Neural crest cell (in vitro differentiated cells): ENCODE measurements at regions not wholly inside any gene's neighbourhood (a gene's known extent, or its start where the extent isn't known, plus 50 kb on each side); places are given as distances from the start of the nearest gene placed in this dataset.

Experiments used
- DNase-seq: peaks from one replicate; pipeline ENCODE4 v3.0.0; 2021; ENCODE audit warnings: low read depth, mixed read lengths, low spot score
- H3K27ac Mint-ChIP-seq: one replicate; pipeline ENCODE4 v1.8.0; 2021; ENCODE audit warnings: mild to moderate bottlenecking, mixed read lengths; ENCODE audit not compliant: unreplicated experiment
- H3K27me3 Mint-ChIP-seq: 2 replicates; pipeline ENCODE4 v1.8.0; 2021; ENCODE audit warnings: low read depth, mild to moderate bottlenecking, mixed read lengths
- H3K36me3 Mint-ChIP-seq: 2 replicates; pipeline ENCODE4 v1.8.0; 2021; ENCODE audit warnings: low read depth, mild to moderate bottlenecking, mixed read lengths
- H3K4me1 Mint-ChIP-seq: 2 replicates; pipeline ENCODE4 v1.8.0; 2021; ENCODE audit warnings: mixed read lengths
- H3K4me3 Mint-ChIP-seq: one replicate; pipeline ENCODE4 v1.8.0; 2021; ENCODE audit warnings: mild to moderate bottlenecking, mixed read lengths
- H3K9me3 Mint-ChIP-seq: 2 replicates; pipeline ENCODE4 v1.8.0; 2021; ENCODE audit warnings: mixed read lengths
- CTCF ChIP-seq: fragments of 200-600 bp; sonication (generic); conservative IDR thresholded peaks from 2 replicates; pipeline ENCODE4 v1.5.0; 2021; ENCODE audit warnings: antibody characterized with exemption, mild to moderate bottlenecking

- Mint-ChIP-seq H3K27me3 (peaks cover 13% of the 10 kb centered on the region), H3K27ac (no peak overlapping the region), H3K4me1 (peaks cover 11% of the 10 kb centered on the region), H3K4me3 (no peak overlapping the region), H3K9me3 (no peaks in the 10 kb centered on the region), H3K36me3 (no peaks in the 10 kb centered on the region)
- no peak for TF ChIP-seq CTCF
- DNase-seq: no peak
Measured at GRCh38 chr17:33583518-33584417, 290.7 kb upstream of the ASIC2 start.

- DNase-seq: no peak
- Mint-ChIP-seq H3K27me3 (peaks cover 35% of the 10 kb centered on the region), H3K9me3 (no peaks in the 10 kb centered on the region), H3K36me3 (no peaks in the 10 kb centered on the region), H3K4me1 (no peaks in the 10 kb centered on the region), H3K27ac (no peak overlapping the region), H3K4me3 (no peak overlapping the region)
- no peak for TF ChIP-seq CTCF
Measured at GRCh38 chr17:33593991-33594390, 300.9 kb upstream of the ASIC2 start.

- TF ChIP-seq CTCF: no peak
- no peak for DNase-seq
- Mint-ChIP-seq H3K4me3 (no peak overlapping the region), H3K27me3 (peaks cover 30% of the 10 kb centered on the region), H3K9me3 (no peaks in the 10 kb centered on the region), H3K4me1 (no peaks in the 10 kb centered on the region), H3K27ac (no peak overlapping the region), H3K36me3 (no peaks in the 10 kb centered on the region)
Measured at GRCh38 chr17:33595828-33596227, 302.7 kb upstream of the ASIC2 start.

GRCh38 chr17:33596899-33597298 is 303.8 kb upstream of the ASIC2 start:
- no peak for DNase-seq
- TF ChIP-seq CTCF: no peak
- Mint-ChIP-seq H3K9me3 (no peaks in the 10 kb centered on the region), H3K27me3 (peaks cover 24% of the 10 kb centered on the region), H3K27ac (no peak overlapping the region), H3K36me3 (no peaks in the 10 kb centered on the region), H3K4me1 (no peaks in the 10 kb centered on the region), H3K4me3 (no peak overlapping the region)

GRCh38 chr17:33598797-33599196 is 305.7 kb upstream of the ASIC2 start:
- no peak for DNase-seq
- H3K4me3 Mint-ChIP-seq: no peak overlapping the region
- peaks cover 19% of the 10 kb centered on the region for H3K27me3 Mint-ChIP-seq

More at GRCh38 chr17:33598797-33599196, 305.7 kb upstream of the ASIC2 start:
- no peak for TF ChIP-seq CTCF
- H3K4me1 Mint-ChIP-seq: peaks cover 9% of the 10 kb centered on the region
- no peaks in the 10 kb centered on the region for H3K36me3 Mint-ChIP-seq
- H3K9me3 Mint-ChIP-seq: no peaks in the 10 kb centered on the region
- no peak overlapping the region for H3K27ac Mint-ChIP-seq
